MG63 (cell line): ENCODE measurements at regions not wholly inside any gene's neighbourhood (a gene's known extent, or its start where the extent isn't known, plus 50 kb on each side); places are given as distances from the start of the nearest gene placed in this dataset.

Experiments
- DNase-seq: peaks from one replicate; pipeline ENCODE4 v3.0.0-alpha.2; 2020
- H3K27me3 ChIP-seq: fragments of 250-450 bp; sonication (Bioruptor Pico); 2 replicates; pipeline ENCODE4 v1.5.1; 2020; ENCODE audit warnings: mild to moderate bottlenecking, moderate library complexity
- H3K36me3 ChIP-seq: fragments of 250-450 bp; sonication (Bioruptor Pico); 2 replicates; pipeline ENCODE4 v1.5.1; 2020; ENCODE audit warnings: mild to moderate bottlenecking, moderate library complexity
- H3K4me3 ChIP-seq: fragments of 250-450 bp; sonication (Bioruptor Pico); 2 replicates; pipeline ENCODE4 v1.5.1; 2020; ENCODE audit warnings: mild to moderate bottlenecking, moderate library complexity
- H3K9me3 ChIP-seq: fragments of 250-450 bp; sonication (Bioruptor Pico); 2 replicates; pipeline ENCODE4 v1.5.1; 2020; ENCODE audit warnings: mild to moderate bottlenecking, moderate library complexity

- no peak for DNase-seq
- Histone ChIP-seq H3K9me3 (no peaks in the 10 kb centered on the region), H3K36me3 (no peaks in the 10 kb centered on the region), H3K27me3 (no peaks in the 10 kb centered on the region; the same call in 1 of the 2 replicates), H3K4me3 (no peak overlapping the region)
These were observed 638.7 kb downstream of the DHX35 start for GRCh38 chr20:39600871-39601270.

GRCh38 chr20:39600156-39600555, 638.0 kb downstream of the DHX35 start:
- Histone ChIP-seq H3K36me3 (no peaks in the 10 kb centered on the region), H3K9me3 (no peaks in the 10 kb centered on the region), H3K27me3 (no peaks in the 10 kb centered on the region; the same call in 1 of the 2 replicates), H3K4me3 (no peak overlapping the region)
- DNase-seq = no peak

GRCh38 chr20:39596554-39596953, 634.4 kb downstream of the DHX35 start:
- Histone ChIP-seq H3K36me3 (no peaks in the 10 kb centered on the region), H3K4me3 (no peak overlapping the region), H3K9me3 (no peaks in the 10 kb centered on the region), H3K27me3 (peaks cover 3% of the 10 kb centered on the region; the same call in 1 of the 2 replicates)
- DNase-seq = no peak

- no peak overlapping the region for H3K4me3 ChIP-seq
- no peaks in the 10 kb centered on the region for H3K9me3 ChIP-seq
- DNase-seq = no peak
- H3K27me3 ChIP-seq = peaks cover 3% of the 10 kb centered on the region; the same call in 1 of the 2 replicates
- H3K36me3 ChIP-seq = no peaks in the 10 kb centered on the region
These were observed 630.2 kb downstream of the DHX35 start for GRCh38 chr20:39592371-39592770.

GRCh38 chr20:39588148-39588757, 626.1 kb downstream of the DHX35 start:
- Histone ChIP-seq H3K36me3 (no peaks in the 10 kb centered on the region), H3K4me3 (no peak overlapping the region), H3K27me3 (peaks cover 3% of the 10 kb centered on the region; the same call in 1 of the 2 replicates), H3K9me3 (no peaks in the 10 kb centered on the region)
- no peak for DNase-seq

- H3K4me3 ChIP-seq = no peak overlapping the region
- no peaks in the 10 kb centered on the region; the same call in 1 of the 2 replicates for H3K27me3 ChIP-seq
These were observed 618.9 kb downstream of the DHX35 start for GRCh38 chr20:39581034-39581433.

GRCh38 chr20:39576771-39577170, 614.6 kb downstream of the DHX35 start:
- Histone ChIP-seq H3K9me3 (no peaks in the 10 kb centered on the region), H3K27me3 (no peaks in the 10 kb centered on the region; the same call in 1 of the 2 replicates), H3K4me3 (no peak overlapping the region), H3K36me3 (no peaks in the 10 kb centered on the region)
- DNase-seq = no peak

More at GRCh38 chr20:39581034-39581433, 618.9 kb downstream of the DHX35 start:
- no peaks in the 10 kb centered on the region for H3K9me3 ChIP-seq
- H3K36me3 ChIP-seq = no peaks in the 10 kb centered on the region
- DNase-seq = no peak

- no peaks in the 10 kb centered on the region for H3K36me3 ChIP-seq
- DNase-seq = no peak
- H3K9me3 ChIP-seq = no peaks in the 10 kb centered on the region
- H3K4me3 ChIP-seq = no peak overlapping the region
- no peaks in the 10 kb centered on the region for H3K27me3 ChIP-seq
These were observed 611.9 kb downstream of the DHX35 start for GRCh38 chr20:39574061-39574460.

GRCh38 chr20:39571171-39571570, 609.0 kb downstream of the DHX35 start:
- no peaks in the 10 kb centered on the region for H3K9me3 ChIP-seq
- no peaks in the 10 kb centered on the region for H3K36me3 ChIP-seq
- DNase-seq = no peak
- H3K4me3 ChIP-seq = no peak overlapping the region
- no peaks in the 10 kb centered on the region for H3K27me3 ChIP-seq

GRCh38 chr20:39568109-39568508, 606.0 kb downstream of the DHX35 start:
- no peak overlapping the region for H3K4me3 ChIP-seq
- H3K9me3 ChIP-seq = no peaks in the 10 kb centered on the region
- H3K36me3 ChIP-seq = no peaks in the 10 kb centered on the region
- H3K27me3 ChIP-seq = no peaks in the 10 kb centered on the region
- no peak for DNase-seq

- H3K36me3 ChIP-seq = no peaks in the 10 kb centered on the region
- no peaks in the 10 kb centered on the region for H3K9me3 ChIP-seq
- H3K4me3 ChIP-seq = no peak overlapping the region
- no peaks in the 10 kb centered on the region for H3K27me3 ChIP-seq
- DNase-seq = no peak
These were observed 601.2 kb downstream of the DHX35 start for GRCh38 chr20:39563349-39563748.

- Histone ChIP-seq H3K36me3 (no peaks in the 10 kb centered on the region), H3K4me3 (no peak overlapping the region), H3K27me3 (no peaks in the 10 kb centered on the region), H3K9me3 (no peaks in the 10 kb centered on the region)
- DNase-seq = no peak
These were observed 592.2 kb downstream of the DHX35 start for GRCh38 chr20:39554341-39554740.

- Histone ChIP-seq H3K36me3 (no peaks in the 10 kb centered on the region), H3K27me3 (no peaks in the 10 kb centered on the region)
These were observed 591.0 kb downstream of the DHX35 start for GRCh38 chr20:39553120-39553519.

GRCh38 chr20:39549733-39550132, 587.6 kb downstream of the DHX35 start:
- Histone ChIP-seq H3K9me3 (no peaks in the 10 kb centered on the region), H3K27me3 (no peaks in the 10 kb centered on the region), H3K4me3 (no peak overlapping the region), H3K36me3 (no peaks in the 10 kb centered on the region)
- no peak for DNase-seq

More at GRCh38 chr20:39553120-39553519, 591.0 kb downstream of the DHX35 start:
- Histone ChIP-seq H3K9me3 (no peaks in the 10 kb centered on the region), H3K4me3 (no peak overlapping the region)
- DNase-seq = no peak

GRCh38 chr20:39547546-39548408, 585.6 kb downstream of the DHX35 start:
- DNase-seq = no peak
- Histone ChIP-seq H3K27me3 (no peaks in the 10 kb centered on the region; the same call in 1 of the 2 replicates), H3K9me3 (no peaks in the 10 kb centered on the region), H3K36me3 (no peaks in the 10 kb centered on the region), H3K4me3 (no peak overlapping the region)

- no peaks in the 10 kb centered on the region for H3K9me3 ChIP-seq
- H3K4me3 ChIP-seq = no peak overlapping the region
- no peak for DNase-seq
- H3K27me3 ChIP-seq = no peaks in the 10 kb centered on the region; the same call in 1 of the 2 replicates
- no peaks in the 10 kb centered on the region for H3K36me3 ChIP-seq
These were observed 579.1 kb downstream of the DHX35 start for GRCh38 chr20:39541136-39541803.

GRCh38 chr20:39538317-39538716, 576.2 kb downstream of the DHX35 start:
- H3K4me3 ChIP-seq = no peak overlapping the region
- H3K27me3 ChIP-seq = no peaks in the 10 kb centered on the region
- H3K36me3 ChIP-seq = no peaks in the 10 kb centered on the region
- H3K9me3 ChIP-seq = no peaks in the 10 kb centered on the region
- DNase-seq = no peak
